IPS-NIHi11 (cell line): ENCODE measurements at regions not wholly inside any gene's neighbourhood (a gene's known extent, or its start where the extent isn't known, plus 50 kb on each side); places are given as distances from the start of the nearest gene placed in this dataset.

Experiments
- DNase-seq: peaks from one replicate; pipeline ENCODE4 v3.0.0; 2012; ENCODE audit warnings: mixed read lengths, low spot score

DNA sequence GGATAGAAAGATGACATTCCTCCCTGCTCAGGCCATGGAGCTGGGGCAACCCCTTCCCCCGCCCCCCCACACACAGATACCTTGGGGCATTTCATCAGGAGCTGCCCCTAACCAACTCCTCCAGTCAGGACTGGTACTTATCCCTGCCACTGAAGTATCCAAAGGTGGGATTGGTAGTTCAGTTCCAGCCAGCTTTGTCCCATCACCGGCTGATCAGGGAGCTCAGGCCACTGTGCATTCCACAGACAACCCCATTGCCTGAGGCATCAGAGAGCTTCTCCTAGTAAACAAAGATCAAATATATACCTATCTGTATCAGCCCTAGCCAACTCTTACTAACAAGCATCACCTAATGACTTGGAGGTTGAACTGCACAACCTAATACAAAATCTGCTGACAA, 218.2 kb upstream of the FMR1 start:
- no peak for DNase-seq

DNA sequence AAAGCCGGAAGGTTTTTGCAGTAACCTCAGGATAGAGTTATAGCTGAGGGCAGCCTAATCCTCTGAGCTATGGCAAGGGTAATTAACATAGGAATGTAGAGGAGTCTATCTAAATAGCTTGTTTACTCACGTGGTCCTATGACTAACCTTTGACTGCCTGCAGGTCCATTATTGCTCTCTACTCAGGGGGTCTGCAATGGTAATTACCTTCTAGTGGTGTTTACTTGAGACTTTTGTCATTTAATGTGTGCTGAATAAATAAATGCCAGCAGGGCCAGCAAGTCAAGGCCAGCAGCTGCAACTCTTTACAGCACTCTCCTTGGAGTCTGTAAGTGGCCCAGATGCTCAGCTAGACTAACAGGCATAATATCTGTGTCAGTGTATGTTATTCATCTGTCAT, 212.7 kb upstream of the FMR1 start:
- DNase-seq = peak; percentile 23

DNA sequence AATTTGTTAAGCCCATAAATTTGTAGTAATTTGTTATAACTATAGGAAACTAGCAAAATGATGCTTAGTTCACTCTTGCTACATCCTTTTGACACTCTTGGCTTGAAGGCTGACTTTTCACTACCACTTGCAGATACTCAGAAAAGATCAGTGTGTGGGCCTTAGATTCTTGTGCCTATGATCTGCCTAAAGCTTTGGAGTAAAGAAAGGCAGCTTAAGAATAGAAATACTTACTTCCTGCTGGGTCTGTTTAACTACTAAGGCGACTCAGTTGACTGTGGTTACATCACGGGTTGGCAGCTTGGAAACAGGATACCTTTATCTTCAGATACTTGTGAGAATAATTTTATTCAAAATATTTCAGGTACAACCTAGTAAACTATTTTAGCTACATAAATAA, 201.4 kb upstream of the FMR1 start:
- peak; percentile 2 for DNase-seq

DNA sequence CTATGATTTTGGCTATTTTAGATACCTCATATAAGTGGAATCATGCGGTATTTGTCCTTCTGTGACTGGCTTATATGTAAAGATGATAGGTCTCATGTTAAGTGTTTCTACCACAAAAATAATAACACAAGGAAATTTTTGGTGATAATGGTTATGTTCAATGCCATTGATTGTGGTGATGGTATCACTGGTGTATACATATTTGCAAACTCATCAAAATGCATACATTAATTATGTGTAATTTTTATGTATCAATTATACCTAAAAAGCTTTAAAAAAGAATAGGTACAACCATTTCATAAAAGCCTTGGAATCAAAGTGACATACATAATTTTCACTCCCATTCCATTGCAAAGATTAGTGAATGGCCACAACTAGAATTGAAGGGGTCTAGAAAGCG, 178.3 kb upstream of the FMR1 start:
- no peak for DNase-seq

DNA sequence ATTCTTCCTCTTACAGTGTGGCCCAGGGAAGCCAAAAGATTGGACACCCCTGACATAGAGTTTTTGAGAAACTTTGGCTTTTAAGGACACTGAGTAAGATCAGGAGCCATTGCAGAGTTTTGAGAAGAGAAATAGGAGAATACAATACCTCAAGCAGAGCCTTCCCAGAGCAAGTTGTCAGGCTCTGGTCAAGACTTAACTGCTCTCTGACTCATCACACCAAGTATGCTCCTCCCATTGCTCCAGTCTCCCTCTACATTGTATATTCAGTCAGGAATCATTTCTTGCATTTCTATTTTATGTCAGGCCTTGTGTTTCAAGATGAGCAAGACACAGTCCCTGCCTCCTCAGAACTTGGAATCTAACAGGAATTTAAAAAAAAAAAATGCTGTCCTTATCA, 176.4 kb upstream of the FMR1 start:
- no peak for DNase-seq

DNA sequence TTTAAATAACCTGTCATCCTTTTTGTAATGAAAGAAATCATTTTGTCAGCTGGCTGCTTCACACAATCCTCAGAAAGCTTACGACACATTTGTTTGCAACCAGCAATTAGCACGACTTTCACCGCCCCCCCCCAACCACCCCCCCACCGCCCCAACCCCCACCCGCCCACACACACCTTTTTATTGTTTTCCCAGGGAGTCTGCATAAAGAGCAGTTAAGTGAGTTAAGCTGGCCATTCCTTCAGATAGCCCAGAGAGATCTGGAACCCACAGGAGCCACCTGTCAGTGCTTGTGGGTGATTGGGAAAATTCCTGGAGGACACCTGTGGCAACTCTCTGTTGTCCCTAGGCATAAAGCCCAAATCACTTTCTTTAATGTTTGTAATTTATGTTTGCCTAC, 175.7 kb upstream of the FMR1 start:
- DNase-seq = peak; percentile 9

DNA sequence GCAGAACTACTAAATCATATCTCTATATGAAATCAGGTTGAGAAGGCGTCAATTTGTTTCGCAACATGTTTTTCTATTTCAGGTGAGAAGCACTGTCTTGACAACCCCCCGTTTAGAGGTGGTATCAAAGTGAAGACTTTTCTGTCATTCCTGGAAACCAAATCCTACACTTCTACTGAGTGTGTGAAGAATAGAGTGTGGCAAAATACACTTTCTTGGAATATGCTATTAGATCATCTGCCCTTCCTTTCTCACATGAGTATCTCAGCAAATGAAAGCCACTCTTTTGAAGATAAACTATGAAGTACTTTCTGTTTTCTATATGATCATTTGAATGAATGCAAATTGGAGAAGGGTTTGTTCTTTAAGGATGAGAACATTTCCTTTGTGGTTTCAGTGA, 174.0 kb upstream of the FMR1 start:
- no peak for DNase-seq

DNA sequence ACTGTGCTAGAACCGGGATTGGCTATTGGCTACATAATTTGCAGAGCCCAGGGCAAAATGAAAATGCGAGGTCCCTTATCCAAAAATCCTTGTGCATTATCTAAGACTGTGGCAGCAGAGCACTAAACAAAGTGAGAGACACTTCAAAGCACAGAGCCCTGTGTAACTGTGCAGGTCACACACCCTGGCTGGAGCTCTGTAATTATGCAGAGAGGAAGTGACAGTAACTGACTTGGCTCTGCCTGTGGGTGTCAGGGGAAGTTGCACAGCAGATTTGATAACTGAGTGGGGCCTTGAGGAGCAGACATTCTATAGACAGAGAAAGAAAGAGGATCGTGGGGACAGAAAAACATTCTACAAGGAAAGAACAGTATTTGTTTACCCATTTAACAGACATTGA, 173.5 kb upstream of the FMR1 start:
- DNase-seq = no peak

DNA sequence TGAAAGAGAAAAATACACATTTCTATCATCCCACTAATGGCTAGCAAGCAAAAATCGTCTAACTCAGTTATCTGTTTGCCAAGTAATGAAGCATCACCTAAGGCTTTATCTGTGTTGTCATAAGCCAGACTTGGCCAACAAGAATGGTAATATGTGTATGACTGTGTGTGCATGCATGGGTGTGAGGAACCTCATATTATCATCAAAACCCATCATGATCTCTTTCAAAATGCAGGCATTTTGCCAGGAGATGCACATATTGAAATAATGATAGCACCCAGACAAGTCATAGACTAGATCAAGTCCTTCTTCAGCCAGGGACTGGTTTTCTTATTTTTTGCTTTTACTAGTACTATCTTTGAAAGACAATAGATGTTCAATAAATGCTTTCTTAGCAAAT, 172.5 kb upstream of the FMR1 start:
- no peak for DNase-seq

DNA sequence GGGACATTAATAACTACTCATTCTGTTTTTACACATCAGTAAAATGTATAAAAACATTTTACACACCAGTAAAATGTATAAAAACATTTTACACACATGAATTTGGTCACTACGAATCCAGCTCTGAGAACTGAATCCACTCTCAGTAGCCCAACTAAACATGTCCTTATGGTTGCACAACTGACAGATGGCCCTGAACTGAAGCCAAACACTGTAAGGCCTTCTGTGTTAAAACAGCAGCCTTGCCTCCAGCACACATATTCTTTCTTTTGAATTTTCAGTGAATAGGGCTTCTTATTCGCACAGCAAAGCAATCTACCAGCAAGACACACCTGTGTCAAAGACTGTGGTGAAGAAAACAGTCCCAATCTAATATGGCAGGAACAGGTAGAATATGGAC, 169.9 kb upstream of the FMR1 start:
- no peak for DNase-seq

DNA sequence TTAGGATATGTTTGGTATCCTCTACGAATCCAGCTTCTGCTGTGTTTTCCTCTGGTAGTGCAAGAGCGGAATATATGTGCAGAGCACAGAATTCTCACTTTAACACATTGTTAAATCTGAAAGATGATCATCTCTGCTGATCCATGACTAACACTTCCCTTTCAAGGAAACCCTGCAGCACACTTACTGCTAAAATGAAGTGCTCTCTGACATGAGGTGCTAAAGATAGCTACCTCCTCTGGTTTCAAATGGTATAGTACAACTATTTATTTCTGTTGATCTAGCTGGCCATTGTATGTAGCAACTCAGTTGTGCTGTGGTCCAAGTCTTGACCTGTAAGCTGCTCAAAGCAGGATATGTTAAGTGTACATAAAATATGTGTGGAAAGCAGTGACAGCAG, 162.4 kb upstream of the FMR1 start:
- DNase-seq = no peak

DNA sequence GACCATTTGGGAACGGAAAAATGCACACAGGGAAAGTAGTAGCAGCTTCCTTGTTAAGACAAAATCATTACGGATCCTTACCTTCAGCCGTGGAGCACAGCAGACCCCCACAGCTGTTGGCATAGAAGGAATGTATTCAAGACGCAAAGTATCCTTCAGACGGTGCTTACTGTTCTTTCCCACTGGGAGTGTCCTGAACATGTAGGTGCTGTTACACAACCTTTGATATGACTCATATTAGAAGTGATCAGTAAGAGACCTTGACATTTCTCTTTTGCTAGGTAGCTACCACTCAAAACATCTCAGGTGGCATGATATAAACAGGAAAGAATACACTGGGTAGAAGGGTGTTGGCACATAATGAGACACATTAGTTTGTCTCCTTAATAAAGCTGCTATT, 154.0 kb upstream of the FMR1 start:
- no peak for DNase-seq

DNA sequence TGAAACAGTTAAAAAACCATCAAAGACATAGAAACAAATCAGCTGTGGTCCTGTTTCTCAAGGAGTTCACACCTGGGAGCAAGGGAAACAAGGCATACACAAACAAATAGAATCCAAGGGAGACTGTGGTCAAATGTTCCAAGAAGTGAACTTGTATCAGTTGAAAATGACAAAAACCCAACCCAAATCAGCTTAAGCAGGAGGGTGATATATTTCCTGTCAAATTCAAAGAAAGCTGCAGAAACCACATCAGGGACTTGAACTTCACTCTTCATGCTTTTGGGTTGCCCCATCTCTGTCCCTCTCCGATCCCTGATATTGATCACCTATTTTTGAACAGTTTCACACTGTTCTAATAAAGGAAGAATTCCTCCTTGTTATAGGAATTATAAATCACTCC, 148.6 kb upstream of the FMR1 start:
- DNase-seq = no peak

DNA sequence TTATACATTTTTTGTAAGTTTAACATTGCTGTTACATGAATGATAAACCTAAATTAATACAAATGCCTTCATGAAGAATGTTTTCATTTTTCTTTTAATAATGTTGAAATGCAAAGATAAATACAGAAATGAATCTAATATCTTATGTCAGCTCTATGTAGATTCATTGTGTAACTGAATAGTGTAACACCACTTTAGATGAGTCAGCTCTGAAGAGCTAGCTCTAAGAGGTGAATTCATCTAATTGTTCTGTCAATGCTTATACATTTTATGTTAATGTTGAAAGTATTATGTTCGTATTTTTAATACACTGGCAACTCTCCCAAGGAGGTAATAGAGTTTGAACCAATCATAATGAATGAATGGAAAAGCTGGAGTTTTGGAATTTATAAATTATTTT, 146.9 kb upstream of the FMR1 start:
- no peak for DNase-seq

DNA sequence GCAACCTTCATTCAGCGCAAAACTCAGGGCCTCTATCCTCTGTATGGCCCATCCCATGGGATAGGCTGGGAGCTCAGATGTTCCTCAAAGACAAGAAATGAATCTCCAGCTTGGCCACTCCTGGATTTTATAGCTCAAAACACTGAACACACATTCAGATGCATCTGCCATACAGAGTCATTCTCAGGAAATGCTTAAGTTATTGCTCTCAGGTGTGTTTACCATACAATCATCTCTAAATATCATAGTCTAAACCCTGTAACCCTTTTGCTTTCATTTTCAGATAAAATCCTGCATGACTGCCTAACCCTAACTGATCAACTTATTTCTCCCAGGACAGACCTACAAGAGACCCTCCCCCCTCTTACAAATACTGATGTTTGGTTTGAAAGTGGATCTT, 140.9 kb upstream of the FMR1 start:
- DNase-seq = no peak

DNA sequence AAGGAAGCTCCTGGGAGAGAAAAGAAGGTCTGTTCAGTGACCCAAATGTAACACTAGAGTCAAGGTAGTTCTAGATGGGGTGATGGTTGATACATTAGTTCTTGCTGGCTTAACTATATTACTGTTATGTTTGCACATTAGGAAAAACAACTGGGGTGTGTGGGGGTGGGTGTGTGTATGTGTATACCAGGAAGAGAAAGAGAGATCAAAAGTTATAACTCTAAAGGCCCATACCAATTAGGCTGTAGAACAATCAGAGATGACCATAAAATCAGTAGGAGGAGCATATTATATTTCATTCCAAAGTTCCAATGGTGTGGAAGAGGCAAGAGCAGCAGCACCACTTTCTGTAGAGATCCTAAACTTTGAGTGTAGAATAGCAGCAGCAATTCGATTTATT, 134.7 kb upstream of the FMR1 start:
- DNase-seq = no peak

DNA sequence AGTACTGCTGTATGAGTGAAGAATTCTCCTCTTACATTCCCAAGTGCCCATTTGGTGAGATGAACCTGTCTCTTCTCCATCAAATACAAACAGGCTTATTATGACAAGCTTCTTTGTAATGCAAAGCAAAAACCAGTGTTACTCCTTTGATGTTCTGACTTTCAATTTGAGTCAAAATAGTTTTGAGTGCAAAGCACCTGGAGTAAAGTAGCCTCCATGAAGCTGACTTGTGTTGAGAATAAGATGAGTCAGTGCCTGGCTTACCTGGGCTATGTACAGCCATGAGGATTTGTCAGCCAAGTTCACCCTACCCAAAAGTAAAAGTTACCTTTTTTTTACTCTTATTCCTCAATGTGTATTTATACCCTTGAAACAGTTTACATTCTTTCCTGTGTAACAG, 132.5 kb upstream of the FMR1 start:
- DNase-seq = no peak

DNA sequence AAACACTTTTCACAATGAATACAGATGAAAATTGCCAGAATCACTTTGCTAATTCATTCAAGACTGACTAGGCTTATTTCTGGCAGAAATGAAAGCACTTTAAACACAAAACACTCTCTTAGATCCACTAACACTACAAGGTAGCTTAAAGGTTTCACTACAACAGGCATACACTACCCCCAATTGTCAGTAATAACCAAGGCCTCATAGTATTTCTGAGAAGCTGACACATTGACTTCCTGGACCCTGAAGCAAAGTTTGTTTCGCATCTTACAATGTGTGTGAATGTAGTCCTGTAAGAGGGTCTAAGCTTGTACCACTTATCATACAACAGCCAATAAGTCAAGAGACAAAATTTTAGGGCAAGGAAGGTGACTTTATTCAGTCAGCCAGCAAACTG, 129.9 kb upstream of the FMR1 start:
- DNase-seq = no peak

DNA sequence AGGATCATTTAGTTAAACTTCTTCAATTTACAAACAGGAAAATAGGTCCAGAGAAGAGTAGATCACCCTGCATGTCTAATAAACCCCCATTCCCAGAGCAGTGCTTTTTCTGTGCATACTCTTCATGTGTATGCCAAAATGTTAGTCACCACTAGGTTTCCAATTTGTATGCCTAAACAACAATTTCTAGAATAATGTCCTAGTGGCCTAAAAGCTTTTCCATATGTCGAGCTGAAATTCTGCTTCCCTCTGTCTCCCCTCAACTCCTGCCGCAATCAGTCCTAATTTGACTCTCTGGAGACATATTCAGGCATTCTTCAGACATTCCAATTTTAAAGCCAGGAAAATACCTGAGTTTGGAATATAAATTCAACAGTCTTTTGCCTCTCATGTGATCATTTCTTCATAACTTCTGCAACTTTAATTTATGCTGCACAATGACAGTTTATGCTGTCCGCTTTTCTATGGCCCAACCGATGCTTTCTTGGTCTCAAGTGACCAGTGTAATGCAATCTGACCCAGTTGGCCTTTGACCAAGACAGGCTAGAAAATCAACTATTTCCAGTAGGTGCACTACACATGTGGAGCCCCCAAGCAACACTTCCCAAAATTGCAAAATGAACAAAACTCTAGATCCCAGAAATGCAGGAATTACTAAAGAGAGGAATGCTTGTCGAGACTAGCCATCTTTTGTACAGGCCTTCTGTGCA, 122.9 kb upstream of the FMR1 start:
- DNase-seq = no peak

DNA sequence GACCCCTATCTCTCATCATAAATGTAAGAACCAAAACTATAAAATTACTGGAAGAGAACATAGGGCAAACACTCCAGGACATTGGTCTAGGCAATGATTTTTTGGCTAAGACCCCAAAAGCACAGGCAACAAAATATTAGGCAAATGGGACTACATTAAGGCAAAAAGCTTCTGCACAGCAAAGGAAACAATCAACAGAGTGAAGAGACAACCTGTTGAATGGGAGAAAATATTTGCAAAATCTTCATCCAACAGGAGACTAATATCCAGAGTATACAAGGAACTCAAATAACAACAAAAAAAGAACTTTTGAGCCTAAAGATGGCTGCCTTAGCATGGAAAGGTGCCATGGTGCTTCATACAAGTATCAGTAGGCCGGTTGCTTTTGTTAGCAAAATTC, 111.1 kb upstream of the FMR1 start:
- DNase-seq = no peak

DNA sequence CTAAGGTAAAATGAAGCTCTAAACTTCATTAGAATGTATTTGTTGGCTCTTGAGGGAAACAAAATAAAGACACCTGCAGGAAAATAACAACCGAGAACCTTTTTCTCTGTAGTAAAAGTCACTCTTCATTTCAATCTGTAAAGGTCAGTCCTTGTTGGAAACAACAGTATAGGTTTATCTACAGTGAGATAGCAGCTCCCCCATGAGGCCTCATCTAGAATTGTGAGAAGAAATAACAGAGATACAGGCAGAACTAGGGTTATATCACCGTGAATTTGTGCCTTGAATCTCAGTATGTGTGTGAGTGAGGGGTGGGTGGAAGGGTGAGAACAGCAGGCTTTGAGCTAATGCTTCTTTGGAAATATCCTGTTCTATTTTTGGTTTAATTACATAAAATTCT, 107.8 kb upstream of the FMR1 start:
- DNase-seq = peak; percentile 15

DNA sequence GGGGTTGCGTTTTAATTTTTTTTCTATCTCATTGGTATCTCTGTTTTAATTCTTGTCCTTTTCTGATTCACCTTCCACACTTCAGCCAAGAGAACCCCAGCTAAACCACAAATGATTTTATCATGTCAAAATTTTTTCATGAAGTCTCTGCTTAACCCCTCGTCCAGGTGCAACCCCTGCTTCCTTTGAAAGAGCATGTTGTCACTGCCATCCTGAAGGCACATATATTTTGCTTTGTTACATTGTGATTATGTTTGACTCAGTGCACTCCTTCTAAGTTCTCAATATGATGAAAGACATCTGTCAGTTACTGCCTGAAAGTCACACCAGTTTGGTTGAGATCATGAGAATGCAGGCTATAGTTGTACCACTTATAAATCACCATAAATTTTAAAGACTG, 99.9 kb upstream of the FMR1 start:
- DNase-seq = no peak

DNA sequence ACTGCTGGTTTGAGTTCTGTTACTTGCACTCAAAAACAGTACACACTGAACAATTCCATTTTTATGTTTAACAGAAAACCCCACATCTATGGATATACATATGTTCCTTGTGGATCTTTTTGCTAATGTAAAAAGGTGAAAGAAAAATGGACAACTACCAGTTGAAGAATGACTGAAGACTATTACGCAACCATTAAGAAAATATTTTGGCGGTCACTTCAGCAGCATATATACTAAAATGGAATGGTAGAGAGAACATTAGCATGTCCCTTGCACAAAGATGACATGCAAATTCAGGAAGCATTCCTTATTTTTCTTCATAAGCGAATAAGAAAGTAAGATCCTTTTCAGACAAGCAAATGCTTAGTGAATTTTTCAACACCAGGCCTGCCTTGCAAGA, 84.6 kb upstream of the FMR1 start:
- no peak for DNase-seq

DNA sequence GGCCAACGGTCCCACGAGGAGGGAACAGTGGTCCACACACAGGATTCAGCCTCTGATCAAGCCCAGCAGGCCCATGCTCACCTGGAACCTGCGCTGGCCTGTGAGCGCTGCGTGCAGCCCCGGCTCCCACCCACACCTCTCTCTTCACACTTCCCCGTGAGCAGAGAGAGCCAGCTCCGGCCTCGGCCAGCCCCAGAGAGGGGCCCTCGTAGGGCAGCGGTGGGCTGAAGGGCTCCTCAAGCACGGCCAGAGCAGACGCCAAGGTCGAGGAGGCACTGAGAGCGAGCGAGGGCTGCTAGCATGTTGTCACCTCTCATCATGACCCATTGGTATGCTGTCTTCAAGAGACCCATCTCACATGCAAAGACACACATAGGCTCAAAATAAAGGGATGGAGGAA, 83.0 kb upstream of the FMR1 start:
- no peak for DNase-seq
